ENCODE measurements at regions not wholly inside any gene's neighbourhood (a gene's known extent, or its start where the extent isn't known, plus 50 kb on each side); places are given as distances from the start of the nearest gene placed in this dataset.

DNA sequence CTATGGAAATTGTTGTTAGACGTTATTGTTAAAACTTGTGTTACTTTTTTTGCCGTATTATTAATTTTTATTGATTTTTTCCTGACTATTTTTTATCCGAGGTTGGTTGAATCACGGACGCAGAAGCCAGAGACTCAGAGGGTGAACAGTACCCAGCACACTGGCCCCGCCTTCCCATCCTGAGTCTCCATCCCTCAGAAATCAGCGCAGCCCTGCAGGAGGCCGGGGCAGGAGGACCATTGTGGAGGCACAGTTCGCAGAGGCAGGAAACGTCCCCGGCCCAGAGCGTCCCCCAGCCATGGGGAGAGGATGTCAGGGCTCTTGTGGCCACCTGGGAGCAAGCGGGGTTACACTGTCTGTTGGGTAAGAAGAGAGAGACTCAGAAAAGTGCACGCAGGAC lies 843.0 kb downstream of the BRD1 start:
- DNase-seq (ENCODE audit: low read depth): no peak
- TF ChIP-seq, protein P1, sequence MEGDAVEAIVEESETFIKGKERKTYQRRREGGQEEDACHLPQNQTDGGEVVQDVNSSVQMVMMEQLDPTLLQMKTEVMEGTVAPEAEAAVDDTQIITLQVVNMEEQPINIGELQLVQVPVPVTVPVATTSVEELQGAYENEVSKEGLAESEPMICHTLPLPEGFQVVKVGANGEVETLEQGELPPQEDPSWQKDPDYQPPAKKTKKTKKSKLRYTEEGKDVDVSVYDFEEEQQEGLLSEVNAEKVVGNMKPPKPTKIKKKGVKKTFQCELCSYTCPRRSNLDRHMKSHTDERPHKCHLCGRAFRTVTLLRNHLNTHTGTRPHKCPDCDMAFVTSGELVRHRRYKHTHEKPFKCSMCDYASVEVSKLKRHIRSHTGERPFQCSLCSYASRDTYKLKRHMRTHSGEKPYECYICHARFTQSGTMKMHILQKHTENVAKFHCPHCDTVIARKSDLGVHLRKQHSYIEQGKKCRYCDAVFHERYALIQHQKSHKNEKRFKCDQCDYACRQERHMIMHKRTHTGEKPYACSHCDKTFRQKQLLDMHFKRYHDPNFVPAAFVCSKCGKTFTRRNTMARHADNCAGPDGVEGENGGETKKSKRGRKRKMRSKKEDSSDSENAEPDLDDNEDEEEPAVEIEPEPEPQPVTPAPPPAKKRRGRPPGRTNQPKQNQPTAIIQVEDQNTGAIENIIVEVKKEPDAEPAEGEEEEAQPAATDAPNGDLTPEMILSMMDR (conservative IDR thresholded peaks at IDR 0.05; ENCODE audit: low read depth, low read length): no peak
- no peak overlapping the region for H3K4me3 ChIP-seq (ENCODE audit: low read depth, low read length)

DNA sequence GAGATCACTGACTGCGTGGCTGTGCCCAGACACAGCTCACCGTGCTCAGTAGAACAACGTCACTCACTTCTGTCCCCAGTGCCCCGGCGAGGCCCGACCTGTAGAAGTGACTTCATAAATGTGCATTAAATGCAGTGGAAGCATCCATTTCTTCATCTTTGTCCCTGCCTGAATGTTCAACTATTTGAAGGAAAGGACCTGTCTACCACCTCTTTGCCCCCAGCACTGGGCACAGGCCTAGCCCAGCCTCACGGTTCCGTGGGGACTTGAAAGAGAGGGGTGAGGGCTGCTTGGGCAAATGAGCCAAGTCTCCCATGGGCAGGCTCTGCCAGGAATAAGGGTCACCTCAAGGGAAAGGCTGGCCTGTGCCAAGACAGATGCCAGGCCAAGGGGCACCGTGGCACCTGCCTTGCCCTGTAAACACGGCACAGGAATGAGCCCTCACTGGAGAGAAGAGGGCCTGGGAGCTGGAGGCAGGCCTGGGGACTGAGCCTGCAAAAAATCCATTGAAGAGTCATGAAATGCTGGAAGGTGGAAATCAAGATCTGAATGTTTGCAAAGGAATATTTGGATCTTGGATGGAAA lies 845.3 kb downstream of the BRD1 start:
- H3K4me3 ChIP-seq (ENCODE audit: low read depth, low read length): no peak overlapping the region
- no peak for DNase-seq (ENCODE audit: low read depth)
- TF ChIP-seq, protein P1 (conservative IDR thresholded peaks at IDR 0.05; ENCODE audit: low read depth, low read length): no peak

DNA sequence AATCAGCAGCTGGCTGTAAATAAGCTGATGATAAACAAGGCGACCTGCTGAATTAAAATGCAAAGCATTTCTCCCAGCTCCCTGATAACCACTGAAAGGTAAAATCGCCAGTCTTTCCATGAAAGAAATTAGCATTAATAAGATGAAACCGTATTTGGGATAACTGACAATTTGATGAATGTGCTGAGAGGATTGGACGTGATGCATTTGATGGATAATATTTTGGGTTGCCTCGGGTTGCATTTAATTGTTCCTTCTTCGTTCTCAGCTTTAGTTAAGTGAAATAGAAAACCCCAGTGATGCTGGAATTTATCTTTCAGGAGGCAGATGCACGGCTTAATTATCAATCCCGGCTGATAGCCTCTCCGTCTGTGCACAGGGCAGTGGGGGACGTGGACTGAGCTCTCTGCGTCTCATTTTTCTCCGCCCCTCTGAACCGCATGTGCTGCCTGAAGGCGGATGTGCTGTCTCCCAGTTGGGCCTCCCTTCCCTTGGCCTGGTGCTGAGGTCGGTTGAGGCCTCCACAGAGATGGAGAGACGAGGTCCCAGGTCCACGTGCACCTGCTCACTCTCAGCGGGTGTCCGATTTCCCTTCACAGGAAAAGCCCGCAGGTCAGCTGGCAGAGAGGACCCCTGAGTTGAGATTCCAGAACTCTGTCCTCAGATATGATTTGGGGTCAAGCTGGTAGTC lies 846.2 kb downstream of the BRD1 start:
- DNase-seq (ENCODE audit: low read depth): no peak
- TF ChIP-seq, protein P1 (conservative IDR thresholded peaks at IDR 0.05; ENCODE audit: low read depth, low read length): no peak
- H3K4me3 ChIP-seq (ENCODE audit: low read depth, low read length): no peak overlapping the region

DNA sequence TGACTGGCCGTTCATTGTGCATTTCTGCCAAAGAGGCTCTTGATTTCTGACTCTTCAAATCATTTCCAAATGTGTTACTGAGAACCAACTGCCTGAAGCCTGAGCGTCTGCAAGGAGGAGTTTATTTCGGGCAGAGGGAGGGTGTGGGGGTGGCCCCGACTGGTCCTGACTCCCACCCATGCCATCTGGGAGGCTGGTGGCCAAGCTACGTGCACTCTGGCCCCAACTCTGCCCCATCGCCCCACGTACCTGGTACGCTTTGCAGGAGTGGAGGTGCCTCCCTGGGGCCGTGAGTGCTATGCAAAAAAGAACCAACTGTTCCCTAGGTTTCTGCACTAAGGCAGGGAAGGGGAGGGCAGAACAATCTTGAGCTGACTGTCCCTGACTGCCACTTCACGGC lies 846.8 kb downstream of the BRD1 start:
- H3K4me3 ChIP-seq (ENCODE audit: low read depth, low read length): no peak overlapping the region
- TF ChIP-seq, protein P1 (conservative IDR thresholded peaks at IDR 0.05; ENCODE audit: low read depth, low read length): no peak
- no peak for DNase-seq (ENCODE audit: low read depth)

DNA sequence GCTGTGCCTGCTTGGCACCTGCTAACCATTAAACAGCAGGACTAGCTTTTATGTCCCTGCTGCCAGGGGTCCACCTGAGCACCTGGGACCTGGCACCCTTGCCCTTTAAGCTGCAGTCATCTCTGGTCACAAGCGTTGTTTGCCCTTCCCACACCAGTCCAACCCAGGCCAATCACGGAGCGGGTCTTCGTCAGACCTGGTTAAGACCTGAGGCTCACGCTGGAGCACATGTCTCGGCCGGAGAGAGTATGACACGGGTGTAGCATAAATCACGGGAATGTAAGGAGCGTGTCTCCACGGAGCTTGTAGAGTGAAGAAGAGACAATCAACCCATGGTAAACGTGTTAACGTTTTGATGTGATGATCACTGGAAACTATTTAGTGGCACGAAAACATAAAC lies 847.3 kb downstream of the BRD1 start:
- TF ChIP-seq, protein P1 (conservative IDR thresholded peaks at IDR 0.05; ENCODE audit: low read depth, low read length): no peak
- no peak overlapping the region for H3K4me3 ChIP-seq (ENCODE audit: low read depth, low read length)
- no peak for DNase-seq (ENCODE audit: low read depth)

DNA sequence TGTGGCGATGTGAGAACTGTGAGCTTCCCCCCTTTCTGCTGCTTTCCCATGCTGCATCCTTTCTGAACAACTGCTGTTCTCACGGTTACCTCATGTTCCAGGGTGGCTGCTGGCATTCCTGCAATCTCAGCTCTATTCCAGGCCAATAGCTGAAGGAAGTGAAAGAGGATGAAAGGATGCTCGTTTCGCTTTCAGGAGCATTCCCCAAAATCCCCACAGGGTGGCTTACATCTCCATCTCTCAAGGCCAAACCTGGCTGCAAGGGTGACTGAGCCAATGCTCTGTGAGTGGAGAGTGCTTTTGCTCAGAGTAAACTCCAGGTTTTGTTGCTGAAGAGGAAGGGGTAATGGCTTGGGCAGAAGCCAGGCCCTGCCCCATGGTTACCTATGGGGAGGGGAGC lies 848.2 kb downstream of the BRD1 start:
- no peak overlapping the region for H3K4me3 ChIP-seq (ENCODE audit: low read depth, low read length)

More for the DNA sequence above, 848.2 kb downstream of the BRD1 start:
- TF ChIP-seq, protein P1 (conservative IDR thresholded peaks at IDR 0.05; ENCODE audit: low read depth, low read length): no peak
- no peak for DNase-seq (ENCODE audit: low read depth)
